Astrocyte (in vitro differentiated cells and primary cell): ENCODE measurements at regions not wholly inside any gene's neighbourhood (a gene's known extent, or its start where the extent isn't known, plus 50 kb on each side); places are given as distances from the start of the nearest gene placed in this dataset.

Experiments used
- CTCF ChIP-seq: IDR thresholded peaks from 2 replicates; pipeline ENCODE4 v1.5.1; 2011; ENCODE audit warnings: low read depth, mild to moderate bottlenecking, inconsistent platforms, low read length, moderate library complexity; ENCODE audit not compliant: insufficient read depth
- EZH2 ChIP-seq: IDR thresholded peaks from 2 replicates; pipeline ENCODE4 v1.6.1; 2012; ENCODE audit warnings: mild to moderate bottlenecking, low read length, inconsistent platforms; ENCODE audit not compliant: insufficient read depth

GRCh38 chr9:3157011-3157410 lies 313.1 kb upstream of the PUM3 start:
- TF ChIP-seq CTCF (no peak), EZH2 (no peak)
